HG03135 (cell line): ENCODE measurements at regions not wholly inside any gene's neighbourhood (a gene's known extent, or its start where the extent isn't known, plus 50 kb on each side); places are given as distances from the start of the nearest gene placed in this dataset.

Source experiments
- ATAC-seq: cut with Tn5 transposase; IDR thresholded peaks from one replicate; pipeline ENCODE4 v1.9.1; 2021; ENCODE audit warnings: mild to moderate bottlenecking, moderate library complexity; ENCODE audit not compliant: unreplicated experiment

GRCh38 chr9:113781381-113781780 lies 94.7 kb upstream of the ZNF618 start:
- ATAC-seq = no peak

- ATAC-seq = no peak
Measured at GRCh38 chr9:113781896-113782295, 94.2 kb upstream of the ZNF618 start.

DNA sequence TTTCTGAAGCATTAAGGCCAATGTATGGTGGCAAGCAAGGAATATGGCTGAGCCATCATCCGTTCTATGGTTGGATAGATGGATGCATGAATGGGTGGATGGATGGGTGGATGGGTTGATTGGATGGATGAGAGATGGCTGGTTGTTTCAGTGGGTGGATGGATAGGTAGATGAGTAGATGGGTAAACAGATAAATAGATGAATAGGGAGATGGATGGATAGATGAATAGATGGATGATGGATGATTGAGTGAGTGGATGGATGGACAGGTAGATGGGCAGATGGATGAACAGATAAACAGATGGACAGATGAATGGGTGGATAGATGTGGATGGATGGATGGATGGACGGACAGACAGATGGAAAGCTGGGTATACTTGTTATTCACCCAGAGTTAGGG lies 92.6 kb upstream of the ZNF618 start:
- ATAC-seq = no peak

GRCh38 chr9:113785334-113785733 lies 90.8 kb upstream of the ZNF618 start:
- no peak for ATAC-seq

- no peak for ATAC-seq
Measured at GRCh38 chr9:113786071-113786470, 90.0 kb upstream of the ZNF618 start.

DNA sequence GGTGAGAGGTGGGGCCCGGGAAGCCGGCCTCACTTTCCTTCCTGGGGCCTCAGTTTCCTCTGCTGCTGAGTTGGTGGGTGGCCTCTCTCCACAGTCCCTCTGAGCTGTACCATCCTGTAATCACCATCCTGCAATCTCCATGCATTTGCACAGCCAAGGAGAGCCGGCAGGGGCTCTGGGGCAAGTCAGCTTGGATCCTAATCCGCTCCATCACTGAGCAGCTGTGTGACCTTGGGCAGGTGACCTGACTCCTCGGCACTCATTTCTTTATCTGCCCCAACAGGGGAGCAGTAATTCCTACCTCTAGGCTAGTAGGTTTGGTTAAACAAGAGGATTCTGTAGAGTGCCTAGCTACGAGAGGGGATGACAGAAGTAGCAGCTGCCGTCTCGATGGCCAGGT lies 88.2 kb upstream of the ZNF618 start:
- no peak for ATAC-seq

GRCh38 chr9:113788616-113789330 lies 87.3 kb upstream of the ZNF618 start:
- no peak for ATAC-seq

DNA sequence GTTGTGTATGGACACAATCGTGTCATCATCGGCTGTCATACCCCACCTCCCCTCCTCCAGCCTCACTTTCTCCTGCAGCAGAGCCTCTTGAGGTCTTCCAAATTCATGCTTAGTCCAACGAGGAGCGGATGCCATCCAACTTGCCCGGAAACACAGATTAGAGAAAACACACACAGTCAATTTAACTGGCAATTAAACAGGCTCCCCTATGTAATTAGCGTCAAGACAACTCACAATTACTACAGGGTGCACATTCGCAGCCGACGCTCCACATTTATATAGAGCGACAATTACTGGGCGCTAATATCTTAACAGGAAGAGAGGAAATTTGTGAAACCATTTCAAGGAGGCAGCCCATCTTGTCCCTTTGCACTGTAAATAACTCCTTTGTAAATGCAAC lies 86.0 kb upstream of the ZNF618 start:
- ATAC-seq = no peak

DNA sequence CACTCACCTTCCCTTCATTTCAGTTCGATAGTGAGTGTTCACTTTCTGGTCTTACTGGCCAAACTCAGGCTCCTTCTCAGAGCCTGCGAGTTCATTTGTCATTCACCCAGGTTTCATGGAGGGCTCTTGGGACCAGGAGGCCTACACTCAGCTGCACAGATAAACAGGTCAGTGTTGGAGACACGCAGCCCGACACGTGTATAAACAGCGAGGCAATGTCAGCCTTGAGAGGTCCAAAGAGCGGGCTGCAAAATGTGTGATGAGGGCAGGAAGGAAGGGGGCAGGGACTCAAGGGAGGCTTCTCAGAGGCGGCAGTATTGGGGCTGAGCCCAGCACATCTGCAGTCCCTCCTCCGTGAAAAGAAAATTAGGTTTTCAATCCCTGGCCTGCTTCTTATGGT lies 82.6 kb upstream of the ZNF618 start:
- no peak for ATAC-seq

DNA sequence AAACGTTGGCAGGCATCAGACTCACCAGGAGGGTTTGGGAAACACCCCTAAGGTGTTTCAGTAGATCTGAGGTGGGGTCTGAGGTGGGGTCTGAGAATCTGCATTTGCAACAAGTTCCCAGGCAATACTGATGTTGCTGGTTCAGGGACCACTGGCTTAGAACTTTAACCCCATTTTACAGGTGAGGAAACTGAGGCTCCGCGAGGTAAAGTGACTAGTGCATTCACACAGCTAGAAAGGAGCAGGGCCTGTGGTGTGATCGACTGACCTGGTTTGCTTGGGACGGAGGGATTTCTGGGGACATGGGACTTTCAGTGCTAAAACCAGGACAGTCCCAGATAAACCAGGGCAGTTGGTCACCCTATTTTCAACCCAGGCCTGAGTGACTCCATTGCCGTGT lies 81.4 kb upstream of the ZNF618 start:
- ATAC-seq = no peak

DNA sequence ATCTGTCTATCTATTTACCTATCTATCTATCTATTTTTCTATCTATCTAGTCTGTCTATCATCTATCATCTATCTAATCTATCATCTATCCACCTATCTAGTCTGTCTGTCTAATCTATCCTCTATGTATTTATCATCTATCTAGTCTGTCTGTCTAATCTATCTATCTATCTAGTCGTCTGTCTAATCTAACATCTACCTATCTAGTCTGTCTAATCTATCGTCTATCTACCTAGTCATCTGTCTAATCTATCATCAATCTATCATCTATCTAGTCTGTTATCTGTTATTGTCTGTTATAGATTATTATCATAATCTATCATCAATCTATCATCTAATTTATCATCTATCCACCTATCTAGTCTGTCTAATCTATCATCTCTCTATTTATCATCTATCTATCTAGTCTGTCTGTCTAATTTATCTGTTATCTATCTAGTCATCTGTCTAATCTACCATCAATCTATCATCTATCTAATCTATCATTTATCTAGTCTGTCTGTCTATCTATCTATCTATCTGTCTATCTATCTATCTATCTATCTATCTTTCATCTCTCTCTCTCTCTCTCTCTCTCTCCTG lies 80.2 kb upstream of the ZNF618 start:
- ATAC-seq = no peak

DNA sequence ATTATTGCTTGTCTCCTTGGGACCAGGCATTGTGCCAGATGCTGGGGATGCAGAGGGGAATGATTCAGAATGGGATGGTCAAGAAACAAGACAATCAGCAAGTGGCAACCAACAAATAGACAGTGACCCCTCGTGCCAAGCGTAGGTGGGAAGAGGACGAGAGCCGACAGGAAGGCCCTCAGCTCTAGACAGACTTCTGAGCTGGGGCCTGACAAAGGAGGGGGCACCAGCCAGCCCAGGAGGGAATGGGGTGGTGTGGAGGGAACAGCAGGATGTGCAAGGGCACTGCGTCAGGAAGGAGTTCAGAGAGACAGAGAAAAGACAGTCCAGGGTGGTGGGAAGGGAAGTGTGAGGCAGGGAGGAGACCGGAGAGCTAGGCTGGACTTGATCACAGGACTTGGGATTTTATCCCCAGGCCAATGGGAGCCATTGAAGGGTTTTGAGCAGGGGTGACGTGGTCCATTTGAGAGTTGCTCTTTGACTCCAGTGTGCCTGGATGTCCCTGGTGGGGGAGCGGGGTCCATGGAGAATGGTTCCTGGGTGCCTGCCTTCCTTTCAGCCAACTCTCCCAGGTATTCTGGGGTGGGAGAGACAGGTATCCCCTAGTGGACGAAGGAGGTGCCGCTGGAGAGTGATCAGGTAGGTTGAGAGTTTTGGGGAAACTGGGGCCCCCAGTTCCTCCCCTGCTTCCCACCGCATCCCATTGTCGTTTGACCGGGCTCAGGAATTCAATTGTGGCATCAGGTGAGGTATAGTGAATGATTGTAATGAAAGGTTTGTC lies 79.3 kb upstream of the ZNF618 start:
- ATAC-seq = no peak

DNA sequence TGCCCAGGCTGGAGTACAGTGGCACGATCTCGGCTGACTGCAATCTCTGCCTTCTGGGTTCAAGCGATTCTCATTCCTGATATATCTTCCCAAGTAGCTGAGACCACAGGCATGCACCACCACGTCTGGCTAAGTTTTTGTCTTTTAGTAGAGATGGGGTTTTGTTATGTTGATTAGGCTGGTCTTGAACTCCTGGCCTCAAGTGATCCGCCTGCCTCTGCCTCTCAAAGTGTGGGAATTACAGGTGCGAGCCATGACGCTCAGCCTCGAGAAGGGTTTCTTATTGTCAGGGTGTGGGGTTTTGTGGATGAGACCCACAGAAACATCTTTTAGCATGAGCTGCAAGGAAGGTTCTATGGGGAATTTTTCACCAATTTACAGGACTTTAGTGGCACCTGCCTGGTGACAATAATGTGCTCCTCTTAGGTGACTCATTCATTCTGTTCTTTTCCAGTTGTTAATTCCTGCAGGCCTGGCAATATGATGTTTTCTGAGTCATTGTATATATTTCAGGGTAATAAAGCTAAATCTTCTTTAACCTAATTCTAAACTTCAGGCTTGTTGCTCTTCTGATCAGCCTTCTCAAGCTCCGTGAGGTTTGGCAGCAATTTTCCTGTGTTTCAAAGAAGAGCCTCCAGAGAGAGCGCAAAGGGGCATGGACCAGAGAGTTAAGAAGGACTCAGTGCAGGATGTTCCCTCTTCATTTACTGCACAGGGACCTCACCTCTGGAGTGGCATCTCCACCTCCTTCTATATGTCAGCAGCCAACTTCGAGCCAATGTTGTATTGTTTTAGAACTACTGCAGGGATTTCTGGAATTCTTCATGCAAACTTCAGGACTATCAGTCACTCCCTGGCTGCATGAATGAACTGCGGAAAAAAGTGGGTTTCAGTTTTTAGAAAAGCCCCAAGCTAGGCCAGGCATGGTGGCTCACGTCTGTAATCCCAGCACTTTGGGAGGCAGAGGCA lies 77.8 kb upstream of the ZNF618 start:
- ATAC-seq = no peak

- no peak for ATAC-seq
Measured at GRCh38 chr9:113800276-113800675, 75.8 kb upstream of the ZNF618 start.

- no peak for ATAC-seq
Measured at GRCh38 chr9:113803811-113804589, 72.1 kb upstream of the ZNF618 start.

- no peak for ATAC-seq
Measured at GRCh38 chr9:113805486-113806132, 70.5 kb upstream of the ZNF618 start.

GRCh38 chr9:113807173-113808061 lies 68.7 kb upstream of the ZNF618 start:
- ATAC-seq = peak; percentile 67
